NCI-H82 treated with DMSO at 0.1 percent for 48 hours (cell line): ENCODE measurements at regions not wholly inside any gene's neighbourhood (a gene's known extent, or its start where the extent isn't known, plus 50 kb on each side); places are given as distances from the start of the nearest gene placed in this dataset.

Experiments
- DNase-seq: peaks from one replicate; lab custom pipeline; 2025; ENCODE audit not compliant: unreplicated experiment; lab: John Stamatoyannopoulos, UW

DNA sequence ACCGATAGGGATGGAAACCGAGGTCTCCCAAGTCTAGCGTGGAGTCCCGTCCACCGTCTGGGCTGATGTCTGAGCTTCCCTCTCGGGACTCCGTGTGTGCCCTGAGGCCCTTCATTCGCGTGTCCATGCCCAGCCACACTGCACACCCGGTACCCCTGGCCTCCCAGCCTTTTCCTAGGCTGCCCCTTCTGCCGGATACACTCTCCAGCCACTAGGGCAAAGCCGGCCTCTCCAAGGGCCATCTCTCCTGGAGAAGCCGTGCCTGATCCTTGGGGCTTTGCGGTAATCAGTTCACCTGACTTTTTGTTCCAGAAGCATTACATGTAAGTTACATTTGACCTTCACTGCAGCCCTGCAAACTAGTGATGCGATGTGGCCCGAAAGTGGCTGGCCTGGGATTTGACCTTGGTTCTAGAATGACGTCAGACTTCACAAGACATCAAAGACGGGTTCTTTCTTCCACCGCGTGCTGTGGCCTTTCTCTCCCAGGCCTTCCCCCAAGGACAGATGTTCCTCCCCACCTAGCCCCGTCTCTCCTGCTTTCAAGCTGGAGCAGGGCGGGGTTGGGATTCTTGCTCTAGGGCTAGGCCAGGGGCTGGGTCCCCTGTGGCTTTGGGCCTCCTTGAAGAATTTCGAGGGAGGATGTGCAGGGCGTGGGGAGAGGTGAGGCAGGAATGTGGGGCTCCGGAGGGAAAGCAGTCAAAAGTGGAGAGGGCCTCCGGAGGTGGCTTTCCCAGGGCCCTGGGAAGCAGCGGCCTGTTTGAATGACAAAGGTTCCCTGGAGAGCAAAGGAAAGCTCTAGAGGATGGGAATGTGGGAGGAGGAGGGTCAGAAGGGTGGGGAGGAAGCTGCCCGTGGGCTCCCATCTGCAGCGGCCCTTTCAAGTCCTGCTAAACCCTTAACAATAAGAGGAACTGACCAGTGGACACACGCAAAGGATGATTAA is 49.7 kb upstream of the SLC2A1 start:
- DNase-seq: no peak
